NOMO-1 treated with DMSO at 0.1 percent for 48 hours (cell line): ENCODE measurements at regions not wholly inside any gene's neighbourhood (a gene's known extent, or its start where the extent isn't known, plus 50 kb on each side); places are given as distances from the start of the nearest gene placed in this dataset.

ENCODE experiments used
- DNase-seq: peaks from one replicate; lab custom pipeline; 2025; ENCODE audit not compliant: unreplicated experiment; lab: John Stamatoyannopoulos, UW

DNA sequence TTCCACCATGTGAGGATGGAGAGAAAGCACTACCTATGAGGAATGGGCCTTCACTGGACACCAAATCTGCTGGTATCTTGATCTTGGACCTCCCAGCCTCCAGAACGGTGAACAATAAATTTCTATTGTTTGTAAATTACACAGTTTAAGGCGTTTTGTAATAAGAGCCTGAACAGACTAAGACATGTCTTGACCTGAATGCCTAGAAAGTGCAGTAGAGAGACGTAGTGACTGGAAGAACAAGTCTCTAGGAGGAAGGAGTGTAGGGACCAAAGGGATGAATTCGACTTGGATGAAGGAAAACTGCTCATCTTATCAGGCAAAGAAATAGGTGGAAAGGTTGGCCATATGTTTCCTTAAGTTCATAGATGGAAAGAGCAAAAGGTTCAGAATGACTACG is 309.8 kb upstream of the RGMB start:
- no peak for DNase-seq

DNA sequence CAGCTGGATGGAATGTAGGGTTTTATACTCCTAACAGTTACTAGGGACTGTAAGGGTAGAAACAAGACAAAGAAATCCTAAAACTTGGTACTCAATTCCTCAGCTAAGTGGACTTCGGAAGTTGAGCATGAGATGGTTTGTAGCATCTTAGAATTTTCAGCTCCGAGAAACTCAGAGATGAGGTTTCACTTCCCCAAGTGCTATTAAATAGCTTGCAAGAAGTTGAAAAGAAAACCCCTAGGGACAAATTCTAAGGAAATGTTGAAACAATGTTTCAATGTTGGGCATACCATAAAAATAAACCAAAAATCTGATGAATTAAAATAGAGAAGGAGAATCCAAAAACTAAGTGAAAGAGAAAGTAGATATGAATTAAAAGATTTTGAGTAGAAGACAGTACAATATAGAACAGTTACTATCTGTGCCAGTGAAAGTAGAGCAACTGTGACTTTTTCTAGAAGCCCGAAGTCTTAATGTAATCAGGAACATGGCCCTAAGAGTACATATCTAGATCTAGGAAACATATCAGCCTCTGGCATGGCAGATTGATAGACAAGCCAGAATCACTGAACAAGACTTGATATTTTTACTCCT is 308.6 kb upstream of the RGMB start:
- DNase-seq: peak; percentile 87

DNA sequence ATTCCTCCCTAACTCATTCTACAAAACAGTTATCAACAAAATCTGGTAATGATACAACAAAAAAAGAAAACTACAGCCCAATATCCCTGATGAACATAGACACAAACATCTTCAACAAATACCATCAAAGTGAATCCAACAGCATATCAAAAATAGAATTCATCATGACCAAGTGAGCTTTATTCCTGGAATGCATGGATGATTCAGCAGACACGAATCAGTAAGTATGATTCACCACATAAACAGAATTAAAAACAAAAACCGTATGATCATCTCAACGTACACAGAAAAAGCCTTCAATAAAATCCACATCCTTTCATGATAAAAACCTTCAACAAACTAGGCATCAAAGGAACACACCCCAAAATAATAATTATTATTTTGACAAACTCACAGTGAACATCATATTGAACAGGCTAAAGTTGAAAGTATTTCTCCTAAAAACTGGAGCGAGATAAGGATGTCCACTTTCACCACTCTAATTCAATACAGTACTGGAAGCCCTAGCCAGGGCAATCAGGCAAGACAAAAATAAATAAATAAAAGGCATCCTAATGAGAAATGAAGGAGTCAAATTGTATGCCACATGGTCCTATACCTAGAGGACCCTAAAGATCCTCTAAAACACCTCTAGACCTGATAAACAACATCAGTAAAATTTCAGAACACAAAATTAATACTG is 305.1 kb upstream of the RGMB start:
- DNase-seq: no peak

DNA sequence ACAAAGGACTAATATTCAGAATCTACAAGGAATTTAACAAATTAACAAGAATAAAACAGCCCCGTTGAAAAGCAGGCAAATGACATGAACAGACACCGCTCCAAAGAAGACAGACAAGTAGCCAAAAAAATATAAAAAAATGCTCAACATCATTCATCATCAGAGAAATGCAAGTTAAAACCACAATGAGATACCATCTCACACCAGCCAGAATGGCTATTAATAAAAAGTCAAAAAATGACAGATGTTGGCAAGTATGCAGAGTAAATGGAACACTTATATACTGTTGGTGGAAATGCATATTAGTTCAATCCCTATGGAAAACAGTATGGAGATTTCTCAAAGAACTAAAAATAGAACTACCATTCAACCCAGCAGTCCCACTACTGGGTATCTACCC is 302.7 kb upstream of the RGMB start:
- DNase-seq: no peak

DNA sequence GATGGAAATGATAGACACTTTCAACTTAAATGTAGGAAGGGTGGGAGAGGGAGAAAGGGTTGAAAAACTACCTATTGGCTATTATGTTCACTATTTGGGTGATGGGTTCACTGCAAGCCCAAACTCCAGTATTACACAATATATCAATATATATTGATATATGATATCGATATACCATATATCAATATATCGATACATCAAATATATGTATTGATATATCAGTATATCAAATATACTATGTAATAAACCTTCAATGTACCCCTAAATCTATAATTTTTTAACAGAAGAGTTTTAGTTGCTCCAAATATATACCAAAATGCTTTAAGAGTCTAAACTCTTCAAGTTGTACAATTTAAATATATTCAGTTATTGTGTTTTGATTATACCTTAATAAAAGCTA is 302.0 kb upstream of the RGMB start:
- DNase-seq: no peak

DNA sequence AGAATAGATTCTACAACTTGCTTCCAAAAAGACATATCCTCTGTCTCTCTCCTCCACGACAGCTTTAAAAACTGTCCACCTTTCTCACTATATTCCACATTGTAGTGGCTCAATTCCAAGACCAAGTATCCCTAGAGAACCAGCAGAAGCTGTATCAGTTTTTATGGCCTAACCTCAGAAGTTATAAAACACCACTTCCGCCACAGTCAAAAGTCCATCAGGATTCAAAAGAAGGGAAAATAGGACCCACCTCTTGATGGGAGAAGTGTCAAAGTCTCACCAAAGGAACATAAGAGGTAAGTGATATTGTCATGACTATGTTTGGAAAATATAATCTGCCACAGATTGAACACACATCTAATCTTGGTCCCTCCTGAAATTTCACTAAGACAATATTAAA is 299.2 kb upstream of the RGMB start:
- DNase-seq: no peak

DNA sequence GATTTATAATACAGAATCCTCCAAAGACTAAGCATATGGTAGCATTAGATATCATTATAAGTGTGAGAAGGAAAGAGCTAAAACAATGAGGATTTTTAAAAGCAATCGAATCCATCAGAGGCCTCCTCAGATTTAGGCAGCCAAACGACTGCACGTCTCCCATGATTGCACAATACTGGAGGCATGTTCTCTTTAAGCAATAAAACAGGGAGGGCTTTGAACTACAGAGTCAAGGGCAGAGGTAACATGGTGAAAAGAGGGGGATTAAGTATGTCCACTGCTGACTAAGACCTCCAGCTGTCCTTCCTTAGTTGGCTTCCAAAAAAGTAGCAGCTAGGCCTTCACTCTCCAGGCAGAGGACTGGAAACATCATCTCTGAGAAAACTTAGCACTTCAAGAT is 298.7 kb upstream of the RGMB start:
- DNase-seq: peak; percentile 6

DNA sequence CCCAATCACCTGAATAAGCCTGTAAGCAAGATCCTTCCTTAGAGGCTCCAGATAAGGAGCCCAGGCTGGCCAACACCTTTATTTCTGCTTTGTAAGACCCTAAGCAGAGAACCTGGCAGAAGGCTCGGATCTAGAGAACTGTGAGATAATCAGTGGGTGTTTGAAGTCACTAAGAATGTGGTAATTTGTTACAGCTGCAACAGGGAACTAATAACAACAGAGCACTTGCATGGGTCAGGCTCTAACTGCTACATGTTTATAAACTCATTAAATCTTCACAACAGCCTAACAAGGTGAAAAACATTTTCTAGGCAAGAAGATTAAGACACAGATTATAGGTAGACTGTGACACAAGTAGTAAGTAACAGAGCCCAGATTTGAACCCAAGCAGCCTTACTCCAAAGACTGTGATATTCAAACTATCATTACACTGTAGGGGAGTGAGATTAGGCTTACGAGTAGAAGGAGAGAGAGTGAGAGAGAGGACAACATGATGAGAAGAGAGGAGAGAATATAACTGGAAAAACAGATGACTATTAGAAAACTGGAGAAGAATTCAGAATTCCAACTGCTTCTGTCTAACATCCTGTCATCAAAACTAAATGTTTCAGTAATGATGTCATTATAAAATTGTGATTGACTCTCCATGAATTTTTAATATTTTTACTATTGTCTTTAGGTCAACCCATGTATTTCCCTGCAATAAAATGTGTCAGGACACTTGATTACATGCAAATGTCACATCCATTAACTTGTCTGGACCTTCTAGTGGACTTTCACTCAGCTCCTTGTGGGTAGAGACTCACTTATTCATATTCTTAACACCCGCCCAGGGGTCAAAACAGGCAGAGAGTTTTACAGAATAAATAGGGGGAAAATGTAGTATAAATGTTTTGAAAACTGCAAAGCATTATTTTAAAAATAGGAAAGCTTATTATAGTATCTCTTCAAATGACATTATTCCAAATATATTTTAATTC is 290.9 kb upstream of the RGMB start:
- DNase-seq: no peak

DNA sequence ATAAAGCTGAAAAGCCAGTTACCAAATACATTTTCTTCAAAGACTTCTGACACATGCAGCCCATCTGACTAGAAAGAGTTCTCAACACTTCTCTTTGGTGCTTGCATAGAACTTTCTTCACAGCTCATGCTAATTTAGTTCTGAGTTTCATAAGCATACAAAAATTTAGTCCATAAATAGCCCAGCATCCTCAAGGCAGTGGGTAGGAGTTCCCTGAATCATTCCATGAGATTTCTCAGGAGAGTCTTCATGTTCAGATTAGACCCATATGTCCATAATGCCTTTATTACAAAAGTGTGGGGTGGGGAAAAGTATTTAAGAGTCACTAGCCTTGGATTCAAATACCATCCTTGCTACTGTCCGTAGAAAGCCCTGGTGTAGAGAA is 290.2 kb upstream of the RGMB start:
- DNase-seq: no peak

DNA sequence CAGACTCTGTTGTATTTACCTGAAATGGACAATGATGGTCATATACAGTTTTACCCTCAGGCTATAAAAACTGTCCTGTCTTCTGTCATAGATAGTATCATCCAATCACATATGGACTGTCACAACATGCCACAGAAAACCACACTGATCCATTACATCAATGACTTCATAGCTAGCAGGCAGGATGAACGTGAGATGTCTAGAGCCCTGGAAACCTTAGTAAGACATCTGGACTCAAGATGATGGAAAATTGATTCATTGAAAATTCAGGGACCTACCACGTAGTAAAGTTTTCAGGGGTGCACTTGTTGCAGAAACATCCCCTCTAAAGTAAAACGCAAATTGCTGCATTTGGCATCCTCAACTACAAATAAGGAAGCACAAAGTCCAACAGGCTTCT is 284.4 kb upstream of the RGMB start:
- no peak for DNase-seq

DNA sequence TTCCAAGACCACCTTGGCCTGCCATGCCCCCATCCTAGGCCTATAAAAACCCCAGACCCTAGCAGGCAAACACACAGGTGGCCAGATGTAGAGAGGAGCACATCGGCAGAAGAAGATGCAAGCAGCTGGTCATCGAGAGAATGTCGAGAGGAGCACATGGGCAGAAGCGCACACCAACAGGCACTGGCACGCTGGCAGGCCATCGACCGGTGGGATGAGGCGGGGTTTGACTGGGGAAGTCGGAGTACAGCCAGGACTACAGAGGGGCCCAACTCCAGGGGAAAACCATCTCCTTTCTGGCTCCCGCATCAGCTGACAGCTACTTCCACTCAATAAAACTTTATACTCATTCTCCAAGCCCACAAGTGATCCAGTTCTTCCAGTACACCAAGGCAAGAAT is 283.1 kb upstream of the RGMB start:
- no peak for DNase-seq

DNA sequence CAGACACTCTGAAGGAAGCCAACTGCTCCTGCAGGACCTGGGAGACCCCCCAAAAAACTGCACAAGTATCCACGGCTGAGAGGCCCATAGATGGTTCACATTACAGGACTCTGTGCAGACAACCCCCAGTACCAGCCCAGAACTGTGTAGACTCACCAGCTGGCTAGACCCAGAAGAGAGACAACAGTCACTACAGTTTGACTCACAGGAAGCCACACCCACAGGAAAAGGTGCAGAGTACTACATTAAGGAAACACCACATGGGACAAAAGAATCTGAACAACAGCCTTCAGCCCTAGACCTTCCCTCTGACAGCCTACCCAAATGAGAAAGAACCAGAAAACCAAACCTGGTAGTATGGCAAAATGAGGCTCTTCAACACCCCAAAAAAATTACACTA is 281.2 kb upstream of the RGMB start:
- DNase-seq: no peak

DNA sequence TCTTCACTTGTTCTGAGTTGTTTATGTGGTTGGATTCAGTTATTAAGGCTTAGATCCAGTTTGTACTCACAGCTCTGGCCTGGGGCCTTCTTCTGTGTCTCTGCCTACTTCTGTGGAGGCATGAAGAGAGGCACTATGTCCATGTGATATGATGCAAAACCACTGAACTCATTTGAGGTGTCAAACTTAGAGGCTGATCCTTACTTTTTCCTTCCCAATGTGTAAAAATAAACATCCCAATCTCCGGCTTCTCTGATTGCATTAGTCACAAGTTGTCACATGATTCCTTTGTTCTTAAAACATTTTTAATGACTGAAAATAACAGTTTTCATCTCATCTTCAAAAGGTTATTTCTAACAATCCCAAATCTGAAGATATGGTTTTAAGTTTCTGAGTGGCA is 276.0 kb upstream of the RGMB start:
- DNase-seq: no peak

DNA sequence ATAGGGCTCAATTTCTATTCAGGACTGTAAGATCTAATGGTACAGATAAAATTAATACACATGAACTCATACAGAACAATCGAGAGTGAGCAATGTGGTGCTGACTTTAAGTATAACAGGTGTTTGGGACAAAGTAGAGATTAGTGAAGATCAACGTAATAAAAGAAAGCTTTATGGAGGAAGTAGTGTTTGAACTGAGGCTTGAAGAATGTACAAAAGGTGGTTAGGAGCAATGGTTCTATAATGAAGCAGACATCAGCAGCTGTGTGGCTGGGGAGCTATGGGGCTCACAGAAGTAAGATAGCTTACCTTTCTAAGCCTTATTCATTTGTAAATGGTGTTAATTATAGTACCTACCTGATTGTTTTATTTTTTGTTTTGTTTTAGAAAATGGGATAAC is 275.4 kb upstream of the RGMB start:
- no peak for DNase-seq

DNA sequence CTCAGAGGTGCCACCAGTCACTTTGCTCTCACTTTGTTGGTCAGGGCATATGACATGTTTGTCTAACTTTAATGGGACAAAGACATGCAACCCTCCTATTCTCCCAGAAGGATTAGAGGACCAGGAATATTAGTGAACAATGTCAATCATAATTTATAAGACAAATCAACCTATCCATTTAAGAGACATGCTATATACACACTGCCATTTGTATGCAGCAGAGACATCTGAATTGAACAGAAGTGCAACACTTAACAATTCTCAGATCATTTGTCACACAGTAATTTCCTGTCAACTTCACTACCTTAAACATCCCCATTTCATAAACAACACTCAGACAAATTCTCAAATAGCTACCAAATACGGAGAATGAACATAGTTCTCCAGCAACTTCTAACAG is 273.6 kb upstream of the RGMB start:
- no peak for DNase-seq

DNA sequence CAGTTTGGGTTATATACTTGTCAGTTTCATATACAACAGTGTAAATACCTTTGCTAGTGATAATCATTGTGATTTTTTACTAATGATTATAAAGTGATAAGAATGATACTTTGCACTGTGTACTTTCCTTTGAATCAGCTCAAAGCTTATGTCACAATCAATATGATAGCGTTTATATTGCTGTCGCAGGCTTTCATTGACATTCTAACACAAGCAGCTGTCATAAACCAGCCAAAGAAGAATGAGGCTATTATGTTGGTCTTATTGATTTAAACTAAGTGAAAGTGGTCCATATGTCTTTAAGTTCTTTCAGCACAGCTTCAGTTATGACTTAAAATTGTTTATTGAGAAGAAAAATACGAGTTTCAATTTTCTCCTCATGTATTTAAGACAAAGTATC is 272.7 kb upstream of the RGMB start:
- no peak for DNase-seq

DNA sequence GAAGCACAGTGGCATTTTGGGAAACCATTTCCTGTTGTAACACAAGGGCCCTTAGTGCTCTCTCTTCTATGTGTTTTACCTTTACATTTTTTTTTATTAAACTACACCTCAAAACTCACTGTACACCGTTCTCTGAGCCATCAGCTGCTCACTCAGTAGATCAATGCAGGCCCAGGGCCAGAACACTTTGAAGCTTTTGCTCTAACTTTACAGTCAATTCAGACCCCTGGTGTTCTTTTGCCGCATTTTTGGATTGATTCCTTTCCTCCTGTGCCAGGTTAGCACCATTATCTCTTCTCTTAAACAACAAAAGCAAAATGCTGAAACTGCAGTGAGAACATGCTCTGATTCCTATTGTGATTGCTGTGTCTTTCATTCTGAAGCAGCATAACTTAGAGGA is 269.8 kb upstream of the RGMB start:
- no peak for DNase-seq

DNA sequence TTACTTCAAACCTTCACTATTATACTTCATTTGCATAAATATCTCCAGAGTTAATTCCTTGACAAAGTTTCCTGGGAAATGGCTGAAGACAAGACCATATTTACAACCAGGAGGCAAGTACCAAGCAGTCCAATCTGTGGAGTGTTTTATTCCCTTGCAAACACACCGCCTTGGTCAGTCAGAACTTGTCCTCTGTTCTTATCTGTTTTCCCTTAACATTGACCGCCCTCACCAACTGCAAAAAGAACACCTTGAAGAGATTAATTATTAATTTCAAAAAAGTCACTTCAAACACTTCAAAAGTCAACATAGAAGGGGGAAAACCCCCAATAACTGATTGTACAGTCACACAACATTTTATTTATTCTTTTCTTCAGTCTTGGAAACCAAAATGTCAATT is 269.0 kb upstream of the RGMB start:
- DNase-seq: no peak

DNA sequence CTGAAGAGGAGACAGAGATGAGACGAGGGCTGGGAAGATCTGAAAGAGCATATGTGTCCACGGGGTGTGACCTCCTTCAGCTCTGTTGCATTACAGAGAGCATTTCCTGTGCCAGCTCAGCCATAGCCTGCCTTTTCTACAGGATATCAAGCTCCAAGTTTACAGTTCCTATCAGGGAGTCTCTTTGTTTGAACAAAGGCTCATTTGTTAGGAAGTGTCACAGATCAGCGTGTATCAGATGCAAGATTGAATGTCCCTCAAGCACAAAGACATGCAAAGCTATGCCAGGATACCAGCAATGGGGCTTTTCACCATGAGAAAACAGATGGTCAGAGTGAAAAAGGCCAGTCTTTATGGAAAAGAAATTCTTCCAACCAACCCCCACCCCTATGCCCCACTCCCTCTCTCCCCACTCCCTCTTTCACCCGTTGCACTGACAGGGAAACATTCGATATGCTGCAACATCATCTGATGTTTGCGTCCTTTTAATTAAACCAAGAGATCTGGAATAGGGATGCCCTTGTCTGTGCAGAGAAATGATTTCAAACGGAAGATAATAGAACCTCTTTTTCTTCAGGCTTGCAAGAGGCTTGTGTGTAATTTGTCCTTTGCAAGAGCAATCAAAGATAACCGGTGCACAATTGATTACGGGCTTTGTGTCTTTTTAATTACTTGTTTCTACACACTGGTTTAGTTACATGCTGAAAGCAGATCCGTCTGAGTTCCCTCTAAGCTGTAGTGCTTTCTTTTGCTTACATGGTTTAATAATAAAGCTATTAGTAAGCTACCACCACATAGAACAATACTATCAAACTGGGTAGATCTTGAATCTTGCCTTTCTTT is 263.1 kb upstream of the RGMB start:
- DNase-seq: no peak

DNA sequence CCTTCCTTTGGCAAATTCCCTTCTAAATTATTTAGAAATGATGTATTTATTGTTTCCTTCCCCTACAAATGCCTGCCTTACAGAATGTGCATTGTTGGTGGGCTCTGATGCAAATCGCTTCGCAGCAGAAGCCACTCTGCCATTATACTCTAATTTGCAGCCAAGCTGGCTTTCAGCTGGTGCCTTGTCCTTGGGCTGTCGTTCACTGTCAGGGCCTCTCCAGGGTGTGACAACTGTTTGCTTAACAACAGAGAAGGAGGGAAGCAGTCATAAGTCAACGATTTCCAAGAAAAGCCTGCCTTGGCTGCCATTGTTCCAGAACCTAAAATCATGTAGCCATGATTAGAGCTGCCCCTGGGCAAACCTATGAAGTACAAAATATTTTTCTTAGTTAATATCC is 260.1 kb upstream of the RGMB start:
- DNase-seq: no peak

DNA sequence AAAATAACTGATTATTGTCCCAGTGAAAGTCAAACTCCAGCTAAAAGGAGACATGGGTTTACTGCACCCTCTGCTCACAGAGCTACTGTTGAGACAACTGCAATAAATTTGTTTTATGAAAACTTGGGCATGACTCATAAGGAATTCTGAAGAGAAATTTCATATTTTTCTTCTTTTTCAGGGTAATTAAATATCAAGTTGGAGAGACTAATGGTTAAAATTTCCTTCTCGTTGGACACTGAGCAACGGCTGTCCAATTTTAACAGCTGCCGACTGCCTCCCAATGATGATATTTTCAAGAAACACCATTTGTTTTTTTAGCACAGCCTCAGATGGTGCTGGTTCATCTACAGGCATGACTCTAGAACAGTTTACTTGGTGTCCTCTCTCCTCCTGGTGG is 259.2 kb upstream of the RGMB start:
- DNase-seq: no peak
